Glutamatergic neuron (in vitro differentiated cells): ENCODE measurements at regions not wholly inside any gene's neighbourhood (a gene's known extent, or its start where the extent isn't known, plus 50 kb on each side); places are given as distances from the start of the nearest gene placed in this dataset.

Source experiments
- DNase-seq: peaks from one replicate; pipeline ENCODE4 v3.0.0; 2022
- H3K27ac Mint-ChIP-seq: one replicate; pipeline ENCODE4 v1.8.0; 2020; ENCODE audit warnings: mild to moderate bottlenecking, mixed read lengths, inconsistent platforms; ENCODE audit not compliant: unreplicated experiment
- H3K27me3 Mint-ChIP-seq: one replicate; pipeline ENCODE4 v1.8.0; 2020; ENCODE audit warnings: mild to moderate bottlenecking, moderate library complexity, mixed read lengths, inconsistent platforms; ENCODE audit not compliant: unreplicated experiment
- H3K36me3 Mint-ChIP-seq: one replicate; pipeline ENCODE4 v1.8.0; 2020; ENCODE audit warnings: mild to moderate bottlenecking, mixed read lengths, inconsistent platforms; ENCODE audit not compliant: unreplicated experiment
- H3K4me1 Mint-ChIP-seq: one replicate; pipeline ENCODE4 v1.8.0; 2020; ENCODE audit warnings: mild to moderate bottlenecking, low read depth, mixed read lengths, inconsistent platforms; ENCODE audit not compliant: unreplicated experiment
- H3K4me3 Mint-ChIP-seq: one replicate; pipeline ENCODE4 v1.8.0; 2020; ENCODE audit warnings: mild to moderate bottlenecking, mixed read lengths, inconsistent platforms; ENCODE audit not compliant: unreplicated experiment
- H3K9me3 Mint-ChIP-seq: one replicate; pipeline ENCODE4 v1.8.0; 2020; ENCODE audit warnings: mild to moderate bottlenecking, moderate library complexity, mixed read lengths, inconsistent platforms; ENCODE audit not compliant: unreplicated experiment
- CTCF ChIP-seq: fragments of 200-600 bp; sonication (generic); IDR thresholded peaks from one replicate; pipeline ENCODE4 v1.5.0; 2021; ENCODE audit not compliant: partially characterized antibody, unreplicated experiment

- H3K9me3 Mint-ChIP-seq = no peaks in the 10 kb centered on the region
- H3K27me3 Mint-ChIP-seq = peaks cover 2% of the 10 kb centered on the region
- no peak for DNase-seq
- H3K4me1 Mint-ChIP-seq = no peaks in the 10 kb centered on the region
- H3K27ac Mint-ChIP-seq = no peak overlapping the region
- TF ChIP-seq CTCF = no peak
- H3K36me3 Mint-ChIP-seq = no peaks in the 10 kb centered on the region
- no peak overlapping the region for H3K4me3 Mint-ChIP-seq
These were observed 417.5 kb downstream of the CDH11 start for GRCh38 chr16:64704386-64704785.

GRCh38 chr16:64702415-64702814 is 419.4 kb downstream of the CDH11 start:
- Mint-ChIP-seq H3K9me3 (no peaks in the 10 kb centered on the region), H3K36me3 (no peaks in the 10 kb centered on the region), H3K4me1 (no peaks in the 10 kb centered on the region), H3K27me3 (peaks cover 2% of the 10 kb centered on the region), H3K27ac (no peak overlapping the region), H3K4me3 (no peak overlapping the region)
- no peak for TF ChIP-seq CTCF
- no peak for DNase-seq

GRCh38 chr16:64700628-64701027 is 421.2 kb downstream of the CDH11 start:
- H3K4me3 Mint-ChIP-seq = no peak overlapping the region
- H3K27ac Mint-ChIP-seq = no peak overlapping the region
- no peaks in the 10 kb centered on the region for H3K4me1 Mint-ChIP-seq
- no peak for TF ChIP-seq CTCF
- peaks cover 2% of the 10 kb centered on the region for H3K27me3 Mint-ChIP-seq
- no peak for DNase-seq
- no peaks in the 10 kb centered on the region for H3K9me3 Mint-ChIP-seq
- no peaks in the 10 kb centered on the region for H3K36me3 Mint-ChIP-seq

- H3K4me3 Mint-ChIP-seq = no peak overlapping the region
- no peak for TF ChIP-seq CTCF
- no peaks in the 10 kb centered on the region for H3K9me3 Mint-ChIP-seq
- no peaks in the 10 kb centered on the region for H3K27me3 Mint-ChIP-seq
- H3K4me1 Mint-ChIP-seq = no peaks in the 10 kb centered on the region
- H3K36me3 Mint-ChIP-seq = no peaks in the 10 kb centered on the region
- no peak for DNase-seq
- H3K27ac Mint-ChIP-seq = no peak overlapping the region
These were observed 425.0 kb downstream of the CDH11 start for GRCh38 chr16:64696866-64697265.

GRCh38 chr16:64695684-64696083 is 426.2 kb downstream of the CDH11 start:
- Mint-ChIP-seq H3K27ac (no peak overlapping the region), H3K36me3 (no peaks in the 10 kb centered on the region), H3K4me3 (no peak overlapping the region), H3K9me3 (no peaks in the 10 kb centered on the region), H3K27me3 (peaks cover under 1% of the 10 kb centered on the region), H3K4me1 (no peaks in the 10 kb centered on the region)
- DNase-seq = no peak
- TF ChIP-seq CTCF = no peak
